Ovary (tissue), 7 donors: ENCODE measurements at regions not wholly inside any gene's neighbourhood (a gene's known extent, or its start where the extent isn't known, plus 50 kb on each side); places are given as distances from the start of the nearest gene placed in this dataset.

ENCODE experiments used
- DNase-seq, 5 donors: peaks; one replicate each; pipeline ENCODE4 v3.0.0-alpha.2; 2019 to 2020
- H3K27ac ChIP-seq, 2 donors: fragments of 200-600 bp; one replicate each; pipeline versions ENCODE4 v1.5.1 to v1.8.0; 2019 to 2022
- H3K27me3 ChIP-seq: fragments of 200-600 bp; one replicate; pipeline ENCODE4 v1.8.0; 2022
- H3K36me3 ChIP-seq: fragments of 200-600 bp; sonication (generic); one replicate; pipeline ENCODE4 v1.5.1; 2019
- H3K4me1 ChIP-seq: one replicate; pipeline ENCODE4 v1.8.1; 2013; ENCODE audit warnings: mild to moderate bottlenecking, moderate library complexity; ENCODE audit not compliant: insufficient read depth
- H3K4me3 ChIP-seq: fragments of 200-600 bp; sonication (generic); one replicate; pipeline ENCODE4 v1.5.1; 2017
- H3K9me3 ChIP-seq, 2 donors: fragments of 200-600 bp in 1 of 2; sonication (generic) in 1 of 2; one replicate each; pipeline versions ENCODE4 v1.5.1 to v1.8.1; 2013 to 2019; ENCODE audit warnings: mild to moderate bottlenecking in 1 of 2, moderate library complexity in 1 of 2
- EP300 ChIP-seq: sonication (generic); formaldehyde crosslinking; IDR thresholded peaks from one replicate; pipeline ENCODE4 v1.6.1; 2017; ENCODE audit warnings: antibody characterized with exemption
- POLR2A ChIP-seq: fragments of 450-650 bp; IDR thresholded peaks from one replicate; pipeline ENCODE4 v1.6.1; 2017; ENCODE audit warnings: antibody characterized with exemption, mild to moderate bottlenecking, moderate library complexity
- WGBS, 3 donors: extraction: QIAGEN DNeasy Blood & Tissue Kit in 1 of 3; methylation state at CpG; one replicate each; pipeline versions ENCODE4 v1.1.5 to v1.1.7; 2013 to 2017; 5-methylcytosine and 5-hydroxymethylcytosine counted together
- intact Hi-C, 4 donors: fragments of 100-400 bp; cut with DNase I; formaldehyde crosslinking; loops; one replicate each; pipeline versions ENCODE4 v1.11.0 to v1.15.1; 2022 to 2023
- TF ChIP-seq, protein P1 (sequence below), 3 donors: fragments of 450-650 bp in 2 of 3; fragments of 200-600 bp in 1 of 3; IDR thresholded peaks; one replicate each; pipeline versions ENCODE4 v1.5.1 to v1.8.0; 2016 to 2022; ENCODE audit warnings: antibody characterized with exemption in 3 of 3, mild to moderate bottlenecking in 1 of 3
- donor health status: DM: no; HTN: no; CAD: no; lungs with moderate emphysema.
- donor health status: DM: no; HTN: no; CAD: no.
- donor health status: Bipolar disorder and iron deficiency.
- donor health status: DM: no; HTN: no; CAD: no.
- donor health status: DM: yes; HTN: yes; CAD: no.

GRCh38 chr10:105615715-105616365 lies 974.8 kb downstream of the SORCS3 start:
- Histone ChIP-seq H3K4me3 (no peak overlapping the region), H3K9me3 (no peaks in the 10 kb centered on the region), H3K27me3 (no peaks in the 10 kb centered on the region), H3K36me3 (no peaks in the 10 kb centered on the region), H3K27ac (no peak overlapping the region), H3K4me1 (no peaks in the 10 kb centered on the region)
- 26 to 38% (median 34%) methylated on average over 4 of the region's 4 CpGs for WGBS, 3 donors
- intact Hi-C loops: no loop called here
- DNase-seq: no peak
- no peak for TF ChIP-seq EP300
- TF ChIP-seq, protein P1, sequence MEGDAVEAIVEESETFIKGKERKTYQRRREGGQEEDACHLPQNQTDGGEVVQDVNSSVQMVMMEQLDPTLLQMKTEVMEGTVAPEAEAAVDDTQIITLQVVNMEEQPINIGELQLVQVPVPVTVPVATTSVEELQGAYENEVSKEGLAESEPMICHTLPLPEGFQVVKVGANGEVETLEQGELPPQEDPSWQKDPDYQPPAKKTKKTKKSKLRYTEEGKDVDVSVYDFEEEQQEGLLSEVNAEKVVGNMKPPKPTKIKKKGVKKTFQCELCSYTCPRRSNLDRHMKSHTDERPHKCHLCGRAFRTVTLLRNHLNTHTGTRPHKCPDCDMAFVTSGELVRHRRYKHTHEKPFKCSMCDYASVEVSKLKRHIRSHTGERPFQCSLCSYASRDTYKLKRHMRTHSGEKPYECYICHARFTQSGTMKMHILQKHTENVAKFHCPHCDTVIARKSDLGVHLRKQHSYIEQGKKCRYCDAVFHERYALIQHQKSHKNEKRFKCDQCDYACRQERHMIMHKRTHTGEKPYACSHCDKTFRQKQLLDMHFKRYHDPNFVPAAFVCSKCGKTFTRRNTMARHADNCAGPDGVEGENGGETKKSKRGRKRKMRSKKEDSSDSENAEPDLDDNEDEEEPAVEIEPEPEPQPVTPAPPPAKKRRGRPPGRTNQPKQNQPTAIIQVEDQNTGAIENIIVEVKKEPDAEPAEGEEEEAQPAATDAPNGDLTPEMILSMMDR (IDR thresholded peaks at IDR 0.05): no peak
- no peak for TF ChIP-seq POLR2A

DNA sequence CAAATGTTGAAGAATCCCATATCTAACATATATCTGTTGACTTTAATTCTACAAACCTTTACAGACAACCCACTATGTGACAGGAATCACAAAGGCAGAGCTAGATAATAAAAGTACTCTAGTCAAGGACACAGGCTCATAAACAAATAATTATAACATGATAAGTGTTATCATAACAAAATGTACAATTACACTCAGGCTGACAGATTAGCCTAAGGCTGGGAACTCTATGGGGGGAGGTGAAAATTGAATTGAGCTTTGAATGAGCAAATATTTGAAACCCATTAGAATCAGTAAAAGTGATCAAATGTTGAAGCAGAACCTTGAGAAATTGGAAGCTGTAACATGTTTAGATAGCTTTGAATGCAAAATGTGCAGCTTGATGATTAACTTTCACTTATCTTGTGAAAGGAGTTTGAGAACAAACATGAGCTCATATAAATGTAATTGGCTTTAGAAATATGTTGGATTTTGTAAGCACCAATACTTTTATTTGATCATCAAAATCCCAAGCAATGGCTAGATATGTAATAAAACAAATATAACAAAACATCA lies 970.2 kb downstream of the SORCS3 start:
- DNase-seq: no peak
- Histone ChIP-seq H3K4me3 (no peak overlapping the region), H3K36me3 (no peaks in the 10 kb centered on the region), H3K9me3 (no peaks in the 10 kb centered on the region), H3K27me3 (no peaks in the 10 kb centered on the region), H3K4me1 (no peaks in the 10 kb centered on the region), H3K27ac (no peak overlapping the region)
- TF ChIP-seq EP300: no peak
- no peak for TF ChIP-seq POLR2A
- TF ChIP-seq, protein P1 (IDR thresholded peaks at IDR 0.05): no peak
- intact Hi-C loops: no loop called here

GRCh38 chr10:105609451-105609850 lies 968.4 kb downstream of the SORCS3 start:
- intact Hi-C loops: no loop called here
- no peak for DNase-seq

GRCh38 chr10:105605918-105606317 lies 964.8 kb downstream of the SORCS3 start:
- Histone ChIP-seq H3K4me3 (no peak overlapping the region), H3K27ac (no peak overlapping the region), H3K36me3 (no peaks in the 10 kb centered on the region), H3K9me3 (no peaks in the 10 kb centered on the region), H3K4me1 (no peaks in the 10 kb centered on the region), H3K27me3 (no peaks in the 10 kb centered on the region)
- intact Hi-C loops: no loop called here
- TF ChIP-seq, protein P1 (IDR thresholded peaks at IDR 0.05): no peak
- no peak for TF ChIP-seq POLR2A
- no peak for TF ChIP-seq EP300
- no peak for DNase-seq

More at GRCh38 chr10:105609451-105609850, 968.4 kb downstream of the SORCS3 start:
- Histone ChIP-seq H3K9me3 (no peaks in the 10 kb centered on the region), H3K36me3 (no peaks in the 10 kb centered on the region), H3K27me3 (no peaks in the 10 kb centered on the region), H3K27ac (no peak overlapping the region), H3K4me1 (no peaks in the 10 kb centered on the region), H3K4me3 (no peak overlapping the region)
- WGBS, 3 donors: 4 to 7% (median 6%) methylated on average over 1 of the region's 1 CpG
- TF ChIP-seq, protein P1 (IDR thresholded peaks at IDR 0.05): no peak
- no peak for TF ChIP-seq EP300
- no peak for TF ChIP-seq POLR2A
